ENCODE measurements at regions not wholly inside any gene's neighbourhood (a gene's known extent, or its start where the extent isn't known, plus 50 kb on each side); places are given as distances from the start of the nearest gene placed in this dataset.

DNA sequence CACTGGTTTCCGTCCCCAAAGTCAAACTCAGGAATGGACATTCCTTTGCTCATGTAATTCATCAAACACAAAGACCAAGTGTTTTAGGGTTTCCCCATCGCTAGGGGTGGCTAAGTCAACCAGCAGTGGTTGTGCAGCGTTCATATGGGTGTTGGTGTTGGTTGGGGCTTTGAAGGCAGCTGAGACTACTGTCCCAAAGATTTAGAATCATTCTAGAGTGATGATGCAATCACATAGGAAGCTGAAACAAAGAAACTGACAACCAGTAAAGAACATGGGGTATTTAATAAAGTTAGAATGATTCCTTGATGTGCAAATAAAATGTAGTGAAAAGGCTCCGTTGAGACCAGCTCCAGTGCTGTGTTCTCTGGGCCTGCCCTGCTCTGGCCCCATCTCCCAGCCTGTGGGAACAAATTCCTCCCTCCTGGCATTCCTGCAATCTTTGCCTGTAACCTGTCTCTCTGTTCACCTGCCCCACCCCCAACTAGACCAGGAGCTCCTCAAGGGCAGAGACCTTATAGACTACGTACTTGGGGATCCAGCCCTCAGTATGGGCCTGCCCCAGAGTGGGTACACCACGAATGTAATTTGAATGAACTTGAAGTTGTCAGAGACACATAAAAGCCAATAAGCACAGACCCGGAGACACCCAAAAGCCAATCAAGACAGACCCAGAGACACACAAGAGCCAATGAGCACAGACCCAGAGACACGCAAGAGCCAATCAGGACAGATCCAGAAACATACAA lies 191.7 kb upstream of the TWIST2 start:
- DNase-seq, result no peak

DNA sequence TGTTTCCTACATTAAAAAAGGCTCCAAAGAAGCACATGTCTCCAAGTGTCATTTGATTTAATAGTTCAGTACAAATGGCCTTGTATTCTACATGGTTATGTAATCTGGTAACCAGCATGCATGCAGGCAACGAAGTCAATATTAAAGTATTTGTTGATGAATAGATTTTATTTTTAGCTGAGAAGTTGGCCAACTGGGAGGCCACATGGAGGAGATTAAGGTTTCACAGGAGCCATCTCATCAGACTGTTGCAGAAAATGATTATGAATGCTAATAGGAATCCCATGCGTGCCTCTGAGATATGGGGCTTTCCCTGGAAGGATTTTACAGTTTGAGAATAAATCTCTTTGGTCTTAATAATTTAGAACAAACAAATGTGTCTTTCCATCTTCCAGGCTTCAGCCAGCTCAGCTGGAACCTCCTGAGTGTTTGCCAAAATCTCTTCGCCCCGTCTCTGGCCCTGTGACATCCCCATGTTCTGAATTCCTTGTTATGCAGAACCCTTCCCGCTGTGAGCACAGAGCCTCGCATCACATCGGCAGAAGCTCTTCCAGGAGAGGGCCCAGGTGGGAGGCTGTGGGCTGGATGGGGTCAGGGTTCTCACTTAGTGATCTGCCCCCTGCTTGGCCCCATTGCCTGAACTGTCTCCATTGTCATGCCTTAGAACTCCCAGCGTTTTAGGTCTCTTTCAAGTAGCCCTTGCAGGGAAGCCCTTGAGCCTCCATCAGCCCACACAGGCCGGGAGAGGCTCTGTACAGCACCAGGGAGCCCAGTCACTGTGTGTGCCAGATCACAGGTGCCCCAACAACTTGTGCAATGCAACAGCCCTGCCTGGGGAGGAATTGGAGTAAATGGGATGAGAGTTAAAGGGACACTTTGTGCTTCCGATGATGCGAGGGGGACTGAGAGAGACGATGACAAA lies 190.5 kb upstream of the TWIST2 start:
- DNase-seq, result no peak

DNA sequence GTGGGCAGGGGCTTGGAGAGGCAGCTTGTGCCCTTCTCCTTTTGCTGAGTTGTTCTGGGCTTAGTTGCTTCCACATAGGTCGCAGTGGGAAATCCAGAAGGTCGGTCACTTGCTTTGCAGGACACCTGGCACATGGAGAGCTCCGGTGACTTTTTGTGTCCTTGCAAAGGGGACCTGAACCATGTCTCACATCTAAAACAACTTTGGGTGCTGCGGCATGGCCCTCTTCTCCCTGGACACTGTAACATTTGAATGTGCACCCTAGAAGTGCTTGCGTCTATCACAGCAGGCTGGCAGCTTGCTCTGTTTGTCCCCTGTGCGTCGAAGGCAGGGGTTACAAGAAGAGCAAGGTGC lies 189.9 kb upstream of the TWIST2 start:
- no peak for DNase-seq

GRCh38 chr2:238658820-238659219 lies 189.1 kb upstream of the TWIST2 start:
- no peak for DNase-seq

GRCh38 chr2:238659231-238659630 lies 188.7 kb upstream of the TWIST2 start:
- no peak for DNase-seq

DNA sequence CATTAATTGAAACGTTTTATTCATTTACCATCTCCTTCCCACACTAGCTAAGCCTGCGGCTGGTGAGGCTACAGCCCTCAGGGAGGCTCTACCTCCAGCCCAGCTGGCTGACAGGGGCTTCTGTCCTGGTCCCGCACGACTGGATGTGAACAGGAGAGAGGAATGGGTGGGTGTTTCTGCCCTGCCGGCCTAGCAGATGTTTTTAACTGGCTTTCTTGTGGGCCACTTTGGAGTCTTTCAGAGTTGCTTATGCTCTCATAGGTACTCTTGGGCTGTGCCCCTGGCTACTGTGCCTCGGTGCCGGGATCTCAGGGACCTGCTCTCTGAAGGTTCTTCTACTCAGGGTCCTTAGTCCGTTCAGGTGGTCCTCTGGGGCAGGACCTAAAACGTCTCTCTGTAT lies 184.3 kb upstream of the TWIST2 start:
- no peak for DNase-seq

DNA sequence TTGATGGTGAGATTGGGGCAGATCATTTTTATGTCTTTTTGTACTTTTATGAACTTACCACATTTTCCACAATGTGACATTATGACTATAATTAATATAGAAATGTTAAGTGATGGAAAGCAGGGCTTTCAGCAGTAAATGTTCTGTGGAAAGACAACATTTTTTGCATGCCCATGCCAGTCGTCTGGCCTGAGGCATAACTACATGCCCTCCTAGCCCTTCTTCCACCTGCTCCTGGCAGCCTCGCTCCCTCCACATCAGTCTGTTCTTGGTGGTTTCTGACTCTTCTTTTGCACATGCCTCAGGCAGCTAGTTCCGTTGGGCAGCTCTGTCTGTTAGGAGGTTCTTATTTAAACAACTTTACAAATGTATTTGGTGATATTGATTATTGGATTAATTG lies 182.0 kb upstream of the TWIST2 start:
- no peak for DNase-seq

DNA sequence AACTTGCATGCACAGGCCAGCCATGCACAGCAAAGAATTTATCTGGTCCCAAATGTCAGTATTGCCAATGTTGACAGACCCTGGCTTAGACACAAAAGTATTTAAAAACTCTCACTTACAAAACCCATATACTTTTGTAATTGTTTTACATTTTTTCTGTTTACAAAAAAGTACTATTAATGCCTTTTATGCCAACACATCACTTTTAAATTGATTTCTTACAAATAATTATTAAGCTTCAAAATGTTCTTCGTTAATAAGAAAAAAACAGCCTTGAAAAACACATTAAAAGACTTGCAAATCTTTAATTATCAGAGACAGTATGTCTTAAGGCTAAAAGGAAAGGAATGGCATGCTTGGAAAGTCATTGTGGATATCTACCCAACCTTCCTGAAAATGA lies 181.3 kb upstream of the TWIST2 start:
- no peak for DNase-seq

GRCh38 chr2:238667008-238667407 lies 180.9 kb upstream of the TWIST2 start:
- no peak for DNase-seq

GRCh38 chr2:238667639-238668038 lies 180.2 kb upstream of the TWIST2 start:
- DNase-seq, result no peak

GRCh38 chr2:238668426-238668825 lies 179.5 kb upstream of the TWIST2 start:
- no peak for DNase-seq

GRCh38 chr2:238669046-238669445 lies 178.8 kb upstream of the TWIST2 start:
- no peak for DNase-seq

DNA sequence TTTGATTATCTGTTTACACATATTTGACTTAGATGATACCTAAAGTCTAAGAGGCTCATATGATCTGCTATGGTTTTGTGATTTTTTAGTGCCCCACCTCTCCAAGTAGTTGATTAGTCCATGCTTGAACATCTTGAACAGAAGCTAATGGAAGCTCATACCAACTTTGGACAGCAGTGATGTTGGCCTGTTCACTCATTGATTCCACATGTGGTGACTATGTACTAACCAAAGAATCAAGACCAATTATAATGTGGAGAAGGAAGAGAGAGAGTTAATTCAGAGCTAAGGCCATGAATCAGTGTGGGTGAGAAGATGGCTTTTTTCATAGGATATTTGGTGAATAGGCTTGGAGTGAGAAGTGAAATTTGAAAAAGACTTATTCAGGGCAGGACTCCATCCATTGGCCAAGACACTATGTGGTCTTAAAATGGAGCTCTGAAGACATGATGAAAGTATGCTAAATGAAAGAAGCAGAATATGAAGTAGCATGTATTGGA lies 178.3 kb upstream of the TWIST2 start:
- no peak for DNase-seq

DNA sequence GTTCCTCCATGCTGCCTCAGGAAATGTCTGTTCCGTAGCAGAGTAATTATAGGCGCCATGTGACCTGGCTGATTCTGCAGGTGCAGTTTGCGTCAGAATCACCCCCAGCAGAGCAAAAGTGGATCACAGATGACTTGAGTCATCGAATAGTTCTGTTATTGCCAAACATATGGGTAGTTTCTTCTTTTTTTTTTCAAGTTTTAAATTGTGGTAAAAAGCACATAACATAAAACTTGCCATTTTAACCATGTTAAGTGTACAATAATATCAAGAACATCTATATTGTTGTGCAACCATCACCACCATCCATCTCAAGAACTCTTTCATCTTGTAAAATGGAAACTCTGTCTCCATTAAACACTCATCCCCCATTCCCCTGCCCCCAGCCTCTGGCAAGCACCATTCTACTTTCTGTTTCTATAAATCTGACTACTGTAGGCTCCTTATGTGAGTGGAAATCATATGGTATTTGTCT lies 177.7 kb upstream of the TWIST2 start:
- no peak for DNase-seq

- DNase-seq, result no peak
Observed at GRCh38 chr2:238682536-238682935, 165.3 kb upstream of the TWIST2 start.

DNA sequence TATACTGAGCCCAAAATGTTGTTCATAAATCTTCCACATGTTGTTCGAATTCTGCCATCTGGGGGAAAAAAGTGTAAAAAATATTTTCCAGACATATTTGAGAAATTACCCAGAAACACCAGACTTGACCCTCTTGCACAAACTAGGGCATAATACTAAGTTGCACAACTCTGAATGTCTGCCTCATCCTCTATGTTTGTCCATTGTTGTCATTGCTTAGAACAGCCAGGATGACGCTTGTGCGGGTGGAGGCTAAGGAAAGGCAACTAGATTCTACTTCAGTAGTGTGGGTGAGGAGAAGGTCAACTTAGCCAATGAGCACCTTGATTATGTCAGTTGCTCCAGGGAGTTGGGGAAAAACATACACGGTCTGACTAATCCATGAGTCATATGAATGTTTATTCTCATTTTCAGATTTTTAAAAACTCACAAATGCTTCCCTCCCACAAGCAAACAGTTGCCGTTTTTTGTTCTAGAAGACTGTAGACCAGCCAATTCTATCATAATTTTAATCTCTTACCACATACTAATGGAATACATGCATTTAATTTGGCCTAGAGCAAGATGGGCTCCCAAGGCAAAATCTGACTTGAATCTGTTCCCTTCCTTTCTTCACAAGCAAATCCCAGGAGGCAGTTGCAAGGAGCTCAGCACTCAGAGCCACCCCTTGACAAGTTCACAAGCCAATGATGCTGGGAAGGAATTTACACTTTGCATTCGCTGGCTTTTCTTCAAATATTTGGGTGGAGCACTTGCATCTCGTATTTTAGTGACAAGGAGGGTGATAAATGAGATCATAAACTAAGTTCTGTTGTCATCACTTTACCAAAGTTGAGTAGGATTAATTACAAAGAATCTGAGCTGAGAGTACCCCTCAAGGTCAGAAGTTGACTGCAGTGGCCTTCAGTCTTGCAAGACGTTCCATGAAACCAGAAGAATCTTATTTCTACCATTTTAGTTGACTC lies 163.2 kb upstream of the TWIST2 start:
- no peak for DNase-seq

- no peak for DNase-seq
Observed at GRCh38 chr2:238685327-238685709, 162.6 kb upstream of the TWIST2 start.

DNA sequence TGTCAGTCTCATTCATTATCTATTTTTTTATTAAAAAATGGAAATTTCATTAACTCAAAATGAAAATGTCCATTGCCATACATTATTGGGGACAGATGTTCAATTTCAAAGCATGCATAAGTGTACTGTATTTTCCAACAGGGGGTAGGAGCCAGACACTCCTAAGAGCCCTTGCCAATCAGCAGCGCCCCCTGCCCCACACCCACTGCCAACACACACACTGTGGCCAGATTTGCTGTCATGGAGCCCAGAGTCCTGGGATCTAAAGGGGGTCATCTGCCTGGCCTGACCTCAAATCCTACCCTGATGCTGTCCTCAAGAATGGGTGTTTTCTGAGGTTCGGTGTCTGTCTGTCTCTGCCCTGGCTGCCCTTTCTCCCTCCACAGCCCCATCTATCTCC lies 162.2 kb upstream of the TWIST2 start:
- no peak for DNase-seq

DNA sequence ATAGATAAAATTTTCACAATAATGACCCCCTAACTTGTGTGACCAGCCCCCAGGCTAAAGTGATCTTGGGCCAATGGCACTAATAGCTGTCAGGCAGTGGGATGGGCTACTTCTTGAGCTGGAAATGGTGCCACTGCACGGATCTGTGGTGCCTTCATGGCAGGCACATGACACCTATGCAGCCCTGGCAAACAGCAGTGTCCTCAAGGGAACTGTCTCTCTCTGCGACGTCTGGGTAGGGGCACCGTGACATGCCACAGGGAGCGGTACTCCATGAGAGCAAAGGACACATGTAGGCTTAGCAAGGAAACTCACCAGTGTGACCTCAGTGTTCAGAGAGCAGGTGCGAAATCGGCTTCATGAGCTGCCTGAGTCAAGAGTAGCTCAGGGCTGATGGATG lies 161.7 kb upstream of the TWIST2 start:
- DNase-seq, result no peak

DNA sequence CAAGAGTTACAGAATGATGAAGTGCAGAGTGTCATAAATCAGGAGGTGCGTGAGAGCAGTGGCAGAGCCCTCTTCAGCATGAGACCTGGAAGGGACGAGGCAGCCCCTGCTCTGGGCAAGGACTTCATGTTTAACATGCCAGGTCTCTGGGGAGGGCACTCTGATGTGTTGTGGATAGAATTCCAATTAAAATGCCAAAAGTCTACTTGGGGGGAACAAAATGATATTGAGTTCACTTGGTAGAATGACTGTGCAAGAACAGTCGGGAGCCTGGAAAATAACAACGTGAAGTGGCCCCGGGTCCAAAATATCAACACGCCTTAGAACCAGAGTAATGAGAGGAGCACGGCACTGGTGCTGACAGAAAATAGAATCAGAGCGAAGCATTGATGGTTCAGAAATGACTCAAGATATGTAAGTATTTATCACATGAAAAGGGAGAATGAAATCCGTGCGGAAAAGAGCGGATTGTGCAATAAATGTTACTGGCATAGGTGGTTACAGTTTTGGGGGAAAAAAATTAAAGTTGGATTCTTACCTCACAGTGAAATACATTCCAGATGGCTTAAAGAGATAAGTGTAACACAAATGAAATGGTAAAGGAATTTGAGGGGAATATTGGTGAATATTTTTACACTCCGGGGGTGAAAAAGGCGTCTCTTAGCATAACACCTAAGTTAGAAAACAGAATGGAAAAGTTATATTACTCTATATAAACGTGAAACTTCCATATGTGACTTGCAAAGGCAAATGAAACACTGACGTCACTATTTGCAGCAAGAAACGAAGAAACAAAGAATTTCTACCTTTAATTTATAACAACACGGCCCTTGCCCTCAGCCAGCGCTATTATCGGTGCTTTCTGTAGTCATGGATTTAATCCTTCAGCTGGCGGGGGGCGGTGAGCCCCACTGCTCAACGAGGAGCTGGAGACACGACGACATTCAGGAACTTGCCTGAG lies 159.4 kb upstream of the TWIST2 start:
- DNase-seq, result no peak

GRCh38 chr2:238689331-238689730 lies 158.6 kb upstream of the TWIST2 start:
- no peak for DNase-seq

Data from central memory CD4-positive, alpha-beta T cell (primary cell).